OCI-LY1 (cell line): ENCODE measurements at regions not wholly inside any gene's neighbourhood (a gene's known extent, or its start where the extent isn't known, plus 50 kb on each side); places are given as distances from the start of the nearest gene placed in this dataset.

Source experiments
- CTCF ChIP-seq: fragments of 200-600 bp; sonication (generic), shearing (Covaris generic); IDR thresholded peaks from 2 replicates; pipeline ENCODE4 v1.5.1; 2017; ENCODE audit warnings: mild to moderate bottlenecking, antibody characterized with exemption, low read length, moderate library complexity, mixed read lengths
- EZH2 ChIP-seq: fragments of 200-600 bp; sonication (generic), shearing (Covaris generic); IDR thresholded peaks from 2 replicates; pipeline ENCODE4 v1.8.0; 2017; ENCODE audit warnings: borderline replicate concordance, mixed run types, mild to moderate bottlenecking, antibody characterized with exemption, low read length, moderate library complexity, mixed read lengths

GRCh38 chr7:142602183-142602582 lies 147.1 kb upstream of the PRSS1 start:
- no peak for TF ChIP-seq CTCF
- TF ChIP-seq EZH2: no peak
